ENCODE measurements at regions not wholly inside any gene's neighbourhood (a gene's known extent, or its start where the extent isn't known, plus 50 kb on each side); places are given as distances from the start of the nearest gene placed in this dataset.

GRCh38 chr10:33813415-33813814, 478.9 kb upstream of the NRP1 start:
- ATAC-seq (no peak), DNase-seq (no peak)
- Histone ChIP-seq H3K9me3 (no peaks in the 10 kb centered on the region), H3K4me1 (no peaks in the 10 kb centered on the region), H3K27ac (no peak overlapping the region), H3K4me3 (no peak overlapping the region), H3K36me3 (no peaks in the 10 kb centered on the region), H3K27me3 (ENCODE audit: low read depth) (no peaks in the 10 kb centered on the region)
- no peak for TF ChIP-seq CTCF (IDR thresholded peaks at IDR 0.05)
- intact Hi-C loops (cut with DNase I) = no loop called here

GRCh38 chr10:33812586-33812985, 478.1 kb upstream of the NRP1 start:
- Histone ChIP-seq H3K36me3 (no peaks in the 10 kb centered on the region), H3K4me3 (no peak overlapping the region), H3K27ac (no peak overlapping the region), H3K9me3 (no peaks in the 10 kb centered on the region), H3K4me1 (no peaks in the 10 kb centered on the region), H3K27me3 (ENCODE audit: low read depth) (no peaks in the 10 kb centered on the region)
- DNase-seq = no peak
- no peak for TF ChIP-seq CTCF (IDR thresholded peaks at IDR 0.05)
- no peak for ATAC-seq
- intact Hi-C loops (cut with DNase I) = no loop called here

- Histone ChIP-seq H3K9me3 (no peaks in the 10 kb centered on the region), H3K27ac (no peak overlapping the region), H3K4me1 (no peaks in the 10 kb centered on the region), H3K27me3 (ENCODE audit: low read depth) (no peaks in the 10 kb centered on the region), H3K36me3 (no peaks in the 10 kb centered on the region), H3K4me3 (no peak overlapping the region)
- intact Hi-C loops (cut with DNase I) = no loop called here
- no peak for DNase-seq
- TF ChIP-seq CTCF (IDR thresholded peaks at IDR 0.05) = no peak
- no peak for ATAC-seq
Measured at GRCh38 chr10:33810986-33811385, 476.5 kb upstream of the NRP1 start.

GRCh38 chr10:33809732-33810131, 475.3 kb upstream of the NRP1 start:
- intact Hi-C loops (cut with DNase I) = no loop called here

GRCh38 chr10:33808475-33808874, 474.0 kb upstream of the NRP1 start:
- no peak overlapping the region for H3K27ac ChIP-seq
- no peaks in the 10 kb centered on the region for H3K36me3 ChIP-seq
- H3K27me3 ChIP-seq (ENCODE audit: low read depth) = no peaks in the 10 kb centered on the region
- H3K4me1 ChIP-seq = no peaks in the 10 kb centered on the region
- H3K9me3 ChIP-seq = no peaks in the 10 kb centered on the region
- TF ChIP-seq CTCF (IDR thresholded peaks at IDR 0.05) = no peak
- ATAC-seq (no peak), DNase-seq (no peak)
- no peak overlapping the region for H3K4me3 ChIP-seq
- intact Hi-C loops (cut with DNase I) = no loop called here

More at GRCh38 chr10:33809732-33810131, 475.3 kb upstream of the NRP1 start:
- TF ChIP-seq CTCF (IDR thresholded peaks at IDR 0.05) = no peak
- Histone ChIP-seq H3K27me3 (ENCODE audit: low read depth) (no peaks in the 10 kb centered on the region), H3K27ac (no peak overlapping the region), H3K36me3 (no peaks in the 10 kb centered on the region), H3K4me3 (no peak overlapping the region), H3K9me3 (no peaks in the 10 kb centered on the region), H3K4me1 (no peaks in the 10 kb centered on the region)
- DNase-seq = no peak
- no peak for ATAC-seq

Measured in lower lobe of right lung (tissue), 2 donors.